ENCODE measurements at regions not wholly inside any gene's neighbourhood (a gene's known extent, or its start where the extent isn't known, plus 50 kb on each side); places are given as distances from the start of the nearest gene placed in this dataset.

- H2AFZ ChIP-seq (ENCODE audit: low read depth), result no peak overlapping the region
- no peaks in the 10 kb centered on the region for H3K79me2 ChIP-seq (ENCODE audit: insufficient read depth, low read depth)
- no peaks in the 10 kb centered on the region for H3K27me3 ChIP-seq (ENCODE audit: insufficient read depth, low read depth)
- no peaks in the 10 kb centered on the region for H3K36me3 ChIP-seq (ENCODE audit: insufficient read depth)
- H3K4me3 ChIP-seq (IDR thresholded peaks at IDR 0.05; ENCODE audit: insufficient read depth, low read depth, low read length), result no peak overlapping the region
- no peak overlapping the region for H3K27ac ChIP-seq
- no peaks in the 10 kb centered on the region for H3K4me1 ChIP-seq (ENCODE audit: low read depth, poor library complexity, severe bottlenecking)
- no peak overlapping the region for H3K9ac ChIP-seq
- no peaks in the 10 kb centered on the region for H4K20me1 ChIP-seq (ENCODE audit: insufficient read depth)
- TF ChIP-seq CTCF (conservative IDR thresholded peaks at IDR 0.05; ENCODE audit: low read depth, low read length), result no peak
- H3K4me2 ChIP-seq, result no peak overlapping the region
Measured at GRCh38 chr2:24418166-24418841, 58.0 kb upstream of the ITSN2 start.

GRCh38 chr2:24412812-24413211 lies 52.5 kb upstream of the ITSN2 start:
- Histone ChIP-seq H3K79me2 (ENCODE audit: insufficient read depth, low read depth) (no peaks in the 10 kb centered on the region), H3K36me3 (ENCODE audit: insufficient read depth) (no peaks in the 10 kb centered on the region), H3K9ac (no peak overlapping the region), H3K27ac (no peak overlapping the region), H3K27me3 (ENCODE audit: insufficient read depth, low read depth) (no peaks in the 10 kb centered on the region), H3K4me3 (IDR thresholded peaks at IDR 0.05; ENCODE audit: insufficient read depth, low read depth, low read length) (no peak overlapping the region), H3K4me1 (ENCODE audit: low read depth, poor library complexity, severe bottlenecking) (peaks cover 11% of the 10 kb centered on the region), H2AFZ (ENCODE audit: low read depth) (no peak overlapping the region), H4K20me1 (ENCODE audit: insufficient read depth) (no peaks in the 10 kb centered on the region), H3K4me2 (no peak overlapping the region)
- TF ChIP-seq CTCF (conservative IDR thresholded peaks at IDR 0.05; ENCODE audit: low read depth, low read length), result no peak

DNA sequence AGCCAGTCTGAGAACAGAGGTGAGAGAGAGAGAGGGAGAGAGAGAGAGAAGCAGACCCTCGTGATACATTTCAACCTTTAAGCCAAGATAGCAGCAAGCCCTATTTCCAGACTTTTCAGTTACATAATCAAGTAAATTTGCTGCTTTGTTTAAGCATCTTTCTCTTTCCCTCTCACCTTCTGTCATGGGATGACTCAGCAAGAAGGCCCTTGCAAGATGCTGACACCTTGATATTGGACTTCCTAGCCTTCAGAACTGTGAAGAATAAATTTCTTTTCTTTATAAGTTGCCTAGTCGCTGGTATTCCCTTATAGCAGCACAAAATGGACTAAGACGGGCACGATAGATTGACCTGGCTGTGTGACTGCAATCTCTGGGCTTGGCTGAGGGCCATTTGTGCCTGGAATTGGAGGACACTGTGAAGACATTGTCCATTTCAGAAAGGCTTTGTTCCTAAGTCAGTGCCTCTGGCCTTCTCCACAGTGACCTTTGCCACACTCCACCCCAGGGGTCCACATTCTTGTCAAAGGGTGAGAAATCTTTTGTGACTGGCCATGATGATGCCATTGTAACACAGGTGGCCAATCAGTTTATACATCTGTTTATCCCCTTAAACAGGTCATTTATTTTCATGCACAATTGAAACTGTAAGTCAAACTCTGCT lies 51.3 kb upstream of the ITSN2 start:
- Histone ChIP-seq H3K36me3 (ENCODE audit: insufficient read depth) (no peaks in the 10 kb centered on the region), H3K4me1 (ENCODE audit: low read depth, poor library complexity, severe bottlenecking) (peaks cover 11% of the 10 kb centered on the region), H2AFZ (ENCODE audit: low read depth) (peak overlapping the region; percentile 50), H3K27ac (no peak overlapping the region), H3K4me2 (no peak overlapping the region), H4K20me1 (ENCODE audit: insufficient read depth) (no peaks in the 10 kb centered on the region), H3K27me3 (ENCODE audit: insufficient read depth, low read depth) (no peaks in the 10 kb centered on the region), H3K79me2 (ENCODE audit: insufficient read depth, low read depth) (no peaks in the 10 kb centered on the region), H3K9ac (no peak overlapping the region), H3K4me3 (IDR thresholded peaks at IDR 0.05; ENCODE audit: insufficient read depth, low read depth, low read length) (no peak overlapping the region)
- no peak for TF ChIP-seq CTCF (conservative IDR thresholded peaks at IDR 0.05; ENCODE audit: low read depth, low read length)

GRCh38 chr2:24410976-24411375 lies 50.6 kb upstream of the ITSN2 start:
- peak overlapping the region; percentile 50; the same call in 1 of the 2 replicates for H2AFZ ChIP-seq (ENCODE audit: low read depth)
- H3K36me3 ChIP-seq (ENCODE audit: insufficient read depth), result no peaks in the 10 kb centered on the region
- no peak overlapping the region for H3K4me3 ChIP-seq (IDR thresholded peaks at IDR 0.05; ENCODE audit: insufficient read depth, low read depth, low read length)
- peaks cover 11% of the 10 kb centered on the region for H3K4me1 ChIP-seq (ENCODE audit: low read depth, poor library complexity, severe bottlenecking)
- no peaks in the 10 kb centered on the region for H3K27me3 ChIP-seq (ENCODE audit: insufficient read depth, low read depth)
- no peak overlapping the region for H3K4me2 ChIP-seq
- H4K20me1 ChIP-seq (ENCODE audit: insufficient read depth), result no peaks in the 10 kb centered on the region
- no peak for TF ChIP-seq CTCF (conservative IDR thresholded peaks at IDR 0.05; ENCODE audit: low read depth, low read length)
- H3K27ac ChIP-seq, result no peak overlapping the region
- H3K79me2 ChIP-seq (ENCODE audit: insufficient read depth, low read depth), result no peaks in the 10 kb centered on the region
- no peak overlapping the region for H3K9ac ChIP-seq
